CD4-positive, alpha-beta T cell treated with Interleukin-12 subunit alpha and Interleukin-12 subunit beta, for 1 hour (primary cell): ENCODE measurements at regions not wholly inside any gene's neighbourhood (a gene's known extent, or its start where the extent isn't known, plus 50 kb on each side); places are given as distances from the start of the nearest gene placed in this dataset.

Experiments
- DNase-seq: peaks from one replicate; pipeline ENCODE4 v3.0.0-alpha.2; 2020

DNA sequence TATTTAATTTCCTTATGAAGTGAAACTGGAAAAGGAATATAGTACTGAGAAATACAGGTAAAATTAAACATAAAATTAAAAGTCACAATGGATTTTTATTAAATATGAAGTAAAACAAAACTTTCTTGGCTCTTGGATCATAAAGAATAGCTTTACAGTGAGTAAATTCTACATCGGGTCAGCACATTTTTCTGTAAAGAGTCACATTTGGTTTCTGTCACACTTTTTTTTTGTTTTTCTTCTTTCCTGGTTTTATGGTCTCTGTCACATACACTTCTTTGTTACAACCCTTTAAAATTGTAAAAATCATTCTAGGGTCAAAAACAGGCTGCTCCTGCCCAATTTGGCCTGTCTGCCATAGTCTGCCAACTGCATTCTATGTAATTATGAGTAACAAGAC, 254.4 kb upstream of the POU3F2 start:
- DNase-seq, result no peak

DNA sequence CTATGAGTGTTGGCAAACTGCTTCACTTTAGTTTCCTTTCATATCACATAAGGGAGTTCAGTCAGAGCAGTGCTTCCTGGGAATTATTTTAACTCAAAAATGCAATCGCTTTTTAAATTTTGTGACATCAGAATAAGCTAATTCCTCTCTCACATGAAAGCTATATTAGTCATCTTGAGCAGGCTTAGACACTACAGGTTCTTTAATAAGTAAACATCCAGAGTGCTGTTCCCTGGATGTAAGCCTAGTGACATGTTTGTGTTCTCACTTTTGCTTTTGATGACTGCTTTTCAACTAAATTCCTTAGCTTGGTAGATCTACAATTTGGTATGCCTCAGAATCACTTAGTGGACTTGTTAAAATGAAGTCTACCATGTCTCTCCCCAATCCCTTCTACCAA, 252.7 kb upstream of the POU3F2 start:
- DNase-seq, result no peak

DNA sequence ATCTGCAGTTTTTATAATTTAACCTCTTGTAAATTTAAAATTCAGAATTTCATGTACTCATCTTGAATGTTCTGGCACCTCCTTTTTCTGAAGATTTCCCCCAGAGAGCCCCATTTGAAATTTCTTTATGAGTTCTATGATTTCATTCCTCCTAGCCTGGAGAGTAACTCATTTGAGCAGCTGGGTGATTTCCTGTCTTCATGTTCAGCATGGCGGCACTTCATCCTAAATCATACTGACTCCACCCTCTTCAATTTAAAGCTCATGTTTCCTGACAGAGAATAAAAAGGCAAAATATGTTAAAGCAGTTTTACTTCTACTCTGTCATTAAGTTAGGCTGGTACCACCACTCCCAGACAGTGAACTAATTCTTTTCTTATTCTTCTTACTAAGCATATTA, 250.9 kb upstream of the POU3F2 start:
- no peak for DNase-seq

DNA sequence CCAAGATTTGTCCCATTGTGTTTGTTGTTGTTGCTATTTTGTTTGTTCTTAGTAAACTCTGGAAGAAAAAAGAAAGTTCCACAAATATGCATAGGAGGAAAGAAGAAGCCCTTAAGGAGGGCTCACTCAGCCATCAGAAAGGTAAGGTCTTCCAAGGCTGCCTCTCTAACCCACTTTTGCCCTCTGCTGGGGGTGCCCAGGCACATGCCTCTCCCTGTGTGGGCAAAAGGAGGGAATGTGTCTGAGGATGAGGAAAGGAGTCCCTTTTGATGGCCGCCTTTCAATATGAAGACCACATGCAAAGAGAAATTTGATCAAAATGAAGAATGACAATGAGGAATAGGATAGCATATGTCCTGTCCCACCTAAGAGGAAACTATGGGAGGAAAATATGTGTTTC, 248.2 kb upstream of the POU3F2 start:
- DNase-seq, result no peak

DNA sequence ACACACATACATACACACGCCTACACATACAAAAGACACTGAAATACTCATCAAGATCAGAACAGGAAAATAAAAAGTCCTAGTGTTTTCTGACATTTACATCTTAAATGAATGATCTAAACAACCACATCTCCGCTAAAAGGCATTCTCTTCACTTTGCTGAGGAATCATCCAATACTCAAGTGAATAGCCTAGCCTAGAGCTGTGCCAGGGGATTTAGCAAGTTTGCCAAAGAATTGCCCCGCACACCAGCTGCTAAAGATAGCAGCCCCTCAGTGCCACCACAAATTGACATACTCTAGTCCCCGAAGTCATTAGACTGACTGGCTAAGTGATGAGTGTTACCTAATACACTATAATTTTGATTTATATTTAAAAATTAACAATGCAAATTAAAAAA, 246.8 kb upstream of the POU3F2 start:
- DNase-seq, result no peak

DNA sequence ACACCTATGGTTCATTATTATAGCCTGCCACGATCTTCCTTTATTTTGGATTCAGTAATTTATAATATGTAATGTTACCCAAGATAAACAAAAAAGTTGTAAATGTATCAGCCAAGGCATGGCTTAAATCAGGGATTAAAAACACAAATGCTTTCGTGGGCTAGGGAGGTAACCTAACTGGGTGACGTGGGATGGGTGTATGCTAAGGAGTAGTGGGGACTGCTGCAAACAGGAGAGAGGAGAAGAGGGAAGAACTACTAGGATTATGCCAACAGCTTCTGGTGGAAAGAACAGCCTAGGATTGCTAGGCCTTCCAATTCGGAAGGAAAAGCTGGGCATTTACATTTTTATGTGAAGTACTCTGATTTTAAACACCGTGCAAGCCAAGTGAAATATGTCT, 244.8 kb upstream of the POU3F2 start:
- no peak for DNase-seq

DNA sequence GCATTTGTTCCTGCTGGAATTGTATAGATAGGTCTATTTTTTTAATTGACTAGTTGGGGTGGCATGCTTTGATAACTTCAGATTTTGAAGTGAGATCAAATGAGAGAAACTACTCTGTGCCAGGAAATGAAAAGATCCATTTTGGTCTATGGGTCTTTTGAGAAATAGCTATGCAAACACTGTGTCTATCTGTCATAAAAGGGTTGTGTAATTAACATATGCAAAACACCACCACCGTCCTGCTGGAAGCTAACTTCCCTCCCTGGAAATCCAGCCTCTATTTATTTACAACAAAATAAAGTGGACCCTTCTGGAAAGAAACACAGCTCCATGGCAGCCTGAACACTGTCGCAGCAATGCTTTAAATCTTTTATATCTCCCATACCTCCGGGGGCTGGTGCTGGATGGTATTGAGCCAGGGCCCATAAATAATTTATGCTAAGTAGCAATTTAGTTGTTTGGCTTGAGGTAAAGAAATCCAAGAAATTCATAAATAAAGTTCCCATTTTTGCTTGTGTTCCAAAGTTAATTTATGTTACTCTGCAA, 244.2 kb upstream of the POU3F2 start:
- DNase-seq, result no peak

DNA sequence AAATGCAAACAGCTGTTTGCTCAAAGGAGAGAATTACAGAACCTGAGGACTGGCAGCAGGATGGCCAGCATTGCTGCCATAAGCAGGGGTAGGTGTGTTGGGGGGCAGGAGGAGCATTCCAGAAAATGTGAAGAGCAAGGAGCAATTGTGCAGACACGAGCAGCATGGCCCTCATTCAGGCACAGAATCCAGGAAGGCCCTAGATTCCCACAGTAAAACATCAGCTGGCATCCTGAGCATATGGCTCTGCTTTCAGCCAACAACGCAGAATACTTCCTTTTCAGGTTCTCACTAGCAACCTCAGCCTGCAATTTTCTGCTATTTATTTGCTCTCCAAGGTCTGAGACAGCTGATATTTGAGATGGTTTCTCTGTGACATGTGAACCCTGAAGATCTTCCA, 243.4 kb upstream of the POU3F2 start:
- DNase-seq, result no peak

DNA sequence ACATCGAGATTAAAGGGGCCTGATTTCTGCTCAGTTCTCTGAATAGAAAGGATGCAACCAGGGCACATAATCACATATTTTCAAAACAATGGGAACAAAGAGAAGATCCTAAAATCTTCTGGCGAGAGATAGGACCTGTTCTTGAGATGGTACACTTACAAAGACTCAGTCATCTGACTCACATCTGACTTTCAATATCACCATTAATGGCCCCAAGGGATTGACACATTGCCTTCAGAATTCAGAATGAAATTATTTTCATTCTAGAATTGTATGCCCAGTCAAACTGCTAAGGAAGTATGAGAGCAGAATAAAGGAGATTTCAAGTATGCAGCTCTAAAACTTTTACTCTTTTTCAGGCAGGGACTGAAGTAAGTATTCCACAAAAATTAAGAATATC, 240.7 kb upstream of the POU3F2 start:
- DNase-seq, result no peak

DNA sequence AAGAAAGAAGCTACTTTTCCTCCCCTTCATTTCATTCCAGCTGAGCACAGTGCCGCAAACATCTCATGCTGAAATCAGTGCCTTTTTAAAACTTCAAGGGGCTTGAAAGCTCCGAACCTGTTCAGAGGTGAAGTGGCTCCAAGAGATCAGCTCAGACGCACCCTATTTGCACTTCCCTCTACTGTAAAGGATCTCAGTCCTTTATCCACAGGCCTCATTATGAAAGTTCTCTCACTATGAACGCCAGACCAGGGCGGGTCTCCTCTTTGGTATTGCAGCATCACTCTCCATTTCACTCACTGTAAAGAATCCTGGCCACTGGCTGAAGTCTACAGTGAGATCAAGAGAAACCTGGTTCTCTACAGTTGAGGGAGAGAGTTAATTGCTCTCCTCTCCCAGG, 232.7 kb upstream of the POU3F2 start:
- DNase-seq, result no peak

DNA sequence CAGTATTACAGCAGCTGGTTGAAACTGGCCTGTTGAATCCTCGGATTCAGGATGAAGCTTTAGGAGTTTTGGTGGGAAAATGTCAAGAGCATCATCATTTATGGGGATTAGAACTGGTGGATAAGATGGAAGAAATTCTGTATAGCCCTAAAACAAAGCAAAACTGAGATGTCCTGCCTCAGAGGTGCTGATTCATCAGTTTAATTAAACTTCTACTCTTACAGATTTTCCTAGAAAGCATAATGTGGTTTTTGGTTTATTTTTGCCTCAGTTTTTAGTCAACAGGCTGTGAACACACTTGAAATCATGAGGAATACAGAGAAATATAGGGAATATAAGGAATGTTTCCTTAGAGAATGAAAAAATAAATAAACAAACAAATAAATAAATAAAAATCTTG, 228.7 kb upstream of the POU3F2 start:
- no peak for DNase-seq

DNA sequence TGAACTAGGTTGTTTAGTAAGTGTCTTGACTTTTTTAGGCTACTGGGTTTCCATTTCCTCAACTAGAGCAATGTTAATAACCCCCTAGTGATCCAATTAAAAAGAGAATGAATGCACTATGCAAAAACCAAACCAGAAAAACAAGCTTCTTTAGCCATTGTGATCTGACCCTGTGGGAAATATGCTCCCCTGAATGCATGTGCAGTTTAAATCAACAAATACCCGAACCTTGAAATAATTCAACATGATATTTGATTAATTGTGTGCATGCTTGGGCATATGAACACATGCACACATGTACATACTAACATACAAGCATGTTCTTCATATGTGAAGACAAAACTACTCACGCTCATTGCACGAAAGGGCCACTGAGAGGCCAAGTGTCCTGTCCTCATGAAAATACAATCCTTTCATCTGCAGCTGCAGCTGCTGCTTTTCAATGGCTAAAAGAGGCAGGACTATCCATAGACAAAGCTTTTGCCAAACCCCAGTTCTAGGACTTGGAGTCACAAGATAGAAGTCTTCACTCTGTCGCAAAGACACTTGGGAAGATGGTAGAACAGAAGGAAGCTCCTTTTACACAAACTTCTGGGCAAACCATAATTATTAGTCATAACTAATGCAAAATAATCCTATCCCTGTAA, 207.1 kb upstream of the POU3F2 start:
- no peak for DNase-seq

DNA sequence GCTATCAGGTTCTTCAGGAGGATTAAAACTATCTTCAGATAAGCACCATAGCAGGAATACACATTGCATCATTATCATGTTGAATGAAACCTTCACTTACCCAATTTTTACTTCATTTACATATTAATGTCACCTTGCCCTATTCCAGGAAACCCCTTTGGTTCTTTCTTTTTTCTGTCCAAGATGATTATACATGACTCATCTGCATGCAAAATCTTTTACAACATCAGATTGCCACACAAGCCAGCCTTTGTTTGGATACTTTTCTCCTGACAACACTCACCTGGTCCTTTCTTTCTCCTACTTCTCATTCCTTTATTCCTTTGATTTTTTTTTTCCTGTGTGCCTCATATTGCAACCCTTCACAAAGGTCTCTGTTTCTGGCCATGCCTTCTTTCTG, 200.5 kb upstream of the POU3F2 start:
- DNase-seq, result no peak

DNA sequence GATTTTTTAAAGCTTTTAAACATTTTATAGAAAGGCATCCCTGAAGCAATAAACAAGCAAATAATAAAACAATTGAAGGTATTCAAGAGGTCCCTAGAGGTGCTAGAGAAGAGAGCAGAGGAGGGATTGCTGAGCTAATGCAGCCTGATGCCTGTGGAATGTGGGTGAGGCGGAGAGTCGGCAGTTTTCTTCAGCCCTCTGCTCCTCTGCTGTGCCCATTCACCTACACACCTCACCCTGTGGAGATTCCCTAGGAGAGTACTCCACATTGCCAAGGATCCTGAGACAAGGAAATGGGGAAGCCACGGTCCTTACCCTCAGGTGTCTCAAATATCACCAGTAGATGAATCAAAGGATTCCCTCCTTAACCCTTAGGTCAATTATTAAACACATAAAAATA, 199.8 kb upstream of the POU3F2 start:
- no peak for DNase-seq

DNA sequence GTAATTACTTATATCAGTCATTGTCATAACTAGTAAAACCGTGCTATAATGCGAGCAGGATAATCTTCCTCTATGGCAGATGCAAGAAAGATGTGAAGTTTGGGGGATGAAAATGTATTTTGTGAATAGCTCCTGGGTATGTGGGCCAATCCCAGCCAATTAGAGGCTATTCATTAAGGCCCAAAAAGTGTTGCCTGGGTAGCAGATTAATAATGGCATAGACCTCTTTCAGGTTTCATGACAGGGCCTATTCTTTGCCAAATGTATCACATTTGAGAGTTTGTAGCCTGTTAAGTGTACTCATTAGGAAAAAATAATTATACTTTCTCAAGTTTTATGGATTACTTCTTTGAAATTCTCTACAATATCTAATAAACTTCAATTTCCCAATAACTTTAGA, 199.2 kb upstream of the POU3F2 start:
- no peak for DNase-seq

DNA sequence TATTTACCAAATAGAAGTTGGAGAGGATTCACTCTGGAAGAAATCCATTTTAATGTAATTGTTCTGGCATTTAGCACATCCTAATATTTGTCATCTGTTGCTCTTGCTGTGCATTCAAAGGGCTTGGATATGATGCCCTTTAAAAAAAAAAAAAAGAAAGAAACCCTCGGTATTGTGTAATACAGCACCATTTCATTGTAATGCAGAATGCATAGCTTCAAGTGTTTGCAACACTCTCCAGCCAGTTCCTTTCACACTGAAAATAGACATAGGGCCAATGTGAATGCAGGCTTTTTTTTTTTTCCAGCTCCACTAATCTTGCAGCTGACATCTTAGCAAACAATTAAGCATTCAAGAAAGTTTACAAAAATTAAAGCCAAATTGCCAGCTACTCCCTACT, 197.4 kb upstream of the POU3F2 start:
- no peak for DNase-seq

DNA sequence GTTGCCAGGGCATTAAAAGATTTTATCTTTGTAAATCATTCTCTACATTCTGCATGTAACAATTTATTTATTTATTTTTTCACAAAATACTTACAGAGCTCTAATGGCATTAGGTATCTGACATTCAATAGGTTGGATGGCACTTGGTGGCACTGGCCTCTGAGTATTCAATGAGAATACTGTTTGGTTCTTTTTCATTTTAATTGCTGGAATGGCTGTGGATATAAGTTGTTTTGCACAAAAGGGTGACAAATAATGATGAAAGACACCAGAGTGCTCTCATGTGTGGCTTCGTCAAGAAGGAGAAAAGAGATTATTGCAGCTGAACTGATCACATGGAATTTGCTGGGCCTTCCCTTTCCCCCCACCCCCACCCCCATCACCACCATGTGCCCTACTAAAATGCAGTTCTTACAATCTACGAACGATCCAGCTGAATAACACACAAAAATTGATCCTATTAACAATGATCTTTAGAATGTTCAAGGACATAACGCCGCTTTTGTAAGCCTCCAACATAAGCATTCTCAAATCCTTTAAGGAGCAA, 195.2 kb upstream of the POU3F2 start:
- DNase-seq, result no peak

DNA sequence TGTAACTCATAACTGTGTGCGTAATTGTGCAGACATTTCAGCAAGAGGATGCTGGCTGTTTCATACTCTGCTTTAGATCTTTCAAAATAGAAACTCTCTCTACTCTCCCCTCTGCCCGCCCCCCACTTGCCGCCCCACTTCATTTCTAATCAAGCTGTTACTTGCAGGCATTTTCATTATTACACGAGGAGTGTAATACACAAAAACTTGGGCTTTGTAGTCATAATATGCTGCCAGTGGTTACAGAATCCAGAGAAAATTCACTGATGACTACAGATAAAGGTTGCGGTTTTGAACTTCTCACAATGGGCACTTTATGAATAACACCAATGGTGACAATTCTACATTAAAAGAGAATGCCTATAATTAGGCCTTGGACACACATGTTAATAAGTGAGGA, 194.0 kb upstream of the POU3F2 start:
- DNase-seq, result no peak

DNA sequence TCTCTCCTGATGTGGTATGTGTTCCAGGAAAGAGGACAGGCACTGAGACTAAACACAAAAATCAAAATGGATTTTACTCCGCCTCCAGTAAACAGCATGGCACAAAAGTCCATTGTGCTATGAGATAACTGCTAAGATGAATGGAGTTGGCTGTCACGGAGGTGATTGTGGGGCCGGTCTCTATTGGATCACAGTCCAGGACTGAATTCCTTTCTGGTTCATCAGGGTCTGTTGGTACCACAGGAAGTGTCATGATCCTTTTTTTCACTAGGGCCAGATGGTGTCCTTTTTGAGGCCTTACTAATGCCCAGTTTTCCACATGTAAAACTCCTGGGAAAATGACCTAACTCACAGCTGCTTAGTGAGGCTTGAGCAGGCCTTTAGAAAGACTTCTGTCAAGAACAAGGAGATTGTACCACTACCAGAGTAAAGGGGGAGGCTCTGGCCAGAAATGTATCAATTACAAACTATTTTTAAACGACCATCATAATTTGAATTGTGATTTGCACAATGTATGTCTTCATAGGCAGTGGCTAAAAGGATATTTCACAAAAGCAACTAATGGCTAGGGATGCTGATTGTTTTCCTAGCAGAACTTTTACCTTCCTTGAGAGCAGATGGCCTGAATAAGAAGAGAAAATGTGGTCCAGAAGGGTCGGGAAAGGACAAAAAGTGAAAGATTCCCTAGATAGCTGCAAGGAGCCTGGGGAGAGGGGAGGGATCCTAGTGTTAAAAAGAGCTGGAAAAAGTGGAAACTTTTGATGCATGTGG, 192.2 kb upstream of the POU3F2 start:
- no peak for DNase-seq

DNA sequence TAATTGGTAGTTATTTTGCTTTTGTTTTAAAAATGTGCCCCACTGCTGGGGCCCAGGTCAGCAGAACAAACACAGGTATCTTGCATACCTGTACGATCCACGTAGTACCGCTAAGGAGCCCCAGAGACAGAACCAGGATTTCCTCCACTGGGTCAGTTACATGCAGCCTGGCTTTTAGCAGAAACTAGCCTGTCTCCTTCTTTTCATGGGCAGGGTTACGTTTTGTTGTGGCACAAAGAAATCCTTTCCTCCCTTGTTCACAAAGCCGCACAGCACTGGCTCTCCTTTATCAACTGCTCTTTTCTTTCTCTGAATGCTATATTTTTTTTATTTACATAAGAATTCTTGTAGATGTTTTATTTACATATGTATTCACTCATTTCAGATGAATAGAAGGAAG, 190.3 kb upstream of the POU3F2 start:
- DNase-seq, result no peak

DNA sequence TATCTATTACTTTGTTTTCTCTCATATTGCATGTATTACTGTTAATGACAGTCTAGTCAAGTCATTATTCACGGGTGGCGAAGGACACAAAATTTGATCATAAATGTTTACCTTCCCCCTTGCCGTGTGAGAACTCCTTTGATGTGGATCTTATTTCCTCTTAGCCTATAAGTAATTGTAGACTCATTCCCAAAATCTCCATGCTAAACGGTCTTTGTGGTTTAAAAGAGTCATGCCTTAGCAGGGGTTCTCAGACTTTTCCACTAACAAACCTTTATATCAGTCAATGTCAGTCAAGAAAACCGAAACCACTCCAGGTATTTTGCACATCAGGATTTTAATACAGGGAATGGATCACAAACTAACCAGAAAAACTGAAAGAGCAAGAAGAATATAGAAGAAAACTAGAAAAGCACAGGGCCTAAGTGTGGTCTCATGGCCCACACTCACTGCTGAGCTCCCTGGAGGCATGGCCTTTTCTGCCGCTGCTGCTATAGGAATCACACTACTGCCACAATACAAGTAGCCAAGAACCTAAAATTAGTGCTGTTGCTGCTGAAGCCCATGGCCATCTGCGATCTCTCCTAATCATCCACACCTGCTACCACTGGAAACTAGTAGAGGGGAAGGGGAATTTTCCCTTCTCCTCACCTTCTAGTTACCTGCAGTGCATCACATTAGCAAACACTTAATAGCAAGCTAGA, 186.0 kb upstream of the POU3F2 start:
- DNase-seq, result no peak

DNA sequence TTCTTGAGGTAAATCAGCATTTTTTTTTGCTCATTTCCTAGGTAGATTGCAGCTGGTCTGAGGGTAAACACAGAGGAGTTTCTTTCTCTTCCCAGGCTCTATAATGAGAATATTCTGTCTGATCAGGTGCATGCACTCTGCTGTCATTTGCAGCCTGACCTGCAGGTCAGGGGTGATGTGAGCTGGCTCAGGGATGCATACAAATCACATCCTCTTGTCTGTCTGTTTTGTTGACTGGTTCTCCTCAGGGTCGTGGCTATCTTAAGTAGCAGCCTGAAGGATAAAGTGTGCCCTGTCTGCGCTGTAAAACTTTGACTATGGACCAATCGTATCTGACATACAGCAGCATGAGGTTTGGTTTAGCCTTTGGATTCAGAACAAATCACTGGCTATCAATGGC, 183.4 kb upstream of the POU3F2 start:
- no peak for DNase-seq

DNA sequence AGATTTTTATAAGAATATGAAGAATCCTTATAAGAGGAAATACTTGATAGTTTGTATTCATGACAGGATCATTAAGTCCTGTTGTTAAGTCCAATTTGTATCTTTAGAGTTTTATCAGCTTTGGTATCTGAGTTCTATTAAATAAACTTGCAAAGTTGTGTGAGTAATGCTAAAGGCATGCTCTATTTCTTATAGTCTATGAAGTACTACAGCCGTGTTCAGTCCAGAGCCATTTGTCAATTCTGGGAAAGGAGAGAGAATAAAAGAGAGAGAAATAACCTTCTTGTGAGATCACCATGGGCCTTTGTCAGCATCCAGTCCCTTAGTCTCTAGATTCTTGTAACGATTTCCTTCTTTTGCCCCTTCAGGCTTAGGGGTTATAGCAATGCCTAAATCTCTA, 181.2 kb upstream of the POU3F2 start:
- no peak for DNase-seq

DNA sequence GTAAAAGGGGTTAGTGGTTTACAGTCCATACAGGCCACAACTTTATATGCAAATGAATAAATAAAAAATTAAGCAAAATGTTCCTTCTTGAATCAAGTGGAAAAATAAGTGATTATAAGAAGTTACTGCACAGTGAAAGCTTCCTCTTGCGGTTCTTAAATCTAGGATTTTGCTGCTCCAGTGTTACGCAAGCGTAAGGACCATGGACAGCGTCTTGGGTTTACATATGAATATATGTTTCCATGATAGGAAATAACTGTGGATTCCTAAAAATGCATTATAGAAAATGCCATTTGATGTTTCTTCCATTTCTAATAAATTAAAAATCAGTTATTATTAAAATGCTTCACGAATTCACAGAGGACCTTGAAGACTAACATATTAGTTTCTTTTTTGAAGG, 176.6 kb upstream of the POU3F2 start:
- no peak for DNase-seq
